Esophagus muscularis mucosa (tissue), 4 donors: ENCODE measurements at regions not wholly inside any gene's neighbourhood (a gene's known extent, or its start where the extent isn't known, plus 50 kb on each side); places are given as distances from the start of the nearest gene placed in this dataset.

Experiments
- CTCF ChIP-seq, 3 experiments: fragments of 200-600 bp in 2 of 3; fragments of 450-650 bp in 1 of 3; sonication (generic) in 2 of 3; IDR thresholded peaks; one replicate each; pipeline ENCODE4 v1.5.1; 2017 to 2019; ENCODE audit warnings: antibody characterized with exemption in 3 of 3, mild to moderate bottlenecking in 2 of 3, moderate library complexity in 1 of 3
- EP300 ChIP-seq: sonication (generic); formaldehyde crosslinking; IDR thresholded peaks from one replicate; pipeline ENCODE4 v1.6.1; 2017; ENCODE audit warnings: antibody characterized with exemption
- POLR2A ChIP-seq: fragments of 450-650 bp; IDR thresholded peaks from one replicate; pipeline ENCODE4 v1.6.1; 2017; ENCODE audit warnings: antibody characterized with exemption, moderate library complexity, mild to moderate bottlenecking, low read depth
- POLR2AphosphoS5 ChIP-seq, 2 donors: sonication (generic); formaldehyde crosslinking; IDR thresholded peaks; one replicate each; pipeline ENCODE4 v1.6.1; 2017; ENCODE audit warnings: antibody characterized with exemption in 2 of 2

GRCh38 chr14:104362761-104363605 is 216.6 kb upstream of the C14orf180 start:
- TF ChIP-seq POLR2A: no peak
- no peak for TF ChIP-seq CTCF (IDR thresholded peaks at IDR 0.05)
- TF ChIP-seq POLR2AphosphoS5 (IDR thresholded peaks at IDR 0.05): no peak
- TF ChIP-seq EP300: no peak
